Coronary artery (tissue), 2 donors: ENCODE measurements at regions not wholly inside any gene's neighbourhood (a gene's known extent, or its start where the extent isn't known, plus 50 kb on each side); places are given as distances from the start of the nearest gene placed in this dataset.
"Not testable (repeated sequence)": the region's sequence is repeated elsewhere in the genome, so short reads cannot be mapped to it uniquely, and the experiment has no call there.

Experiments used
- DNase-seq: peaks from one replicate; pipeline ENCODE4 v3.0.0-alpha.2; 2017; ENCODE audit warnings: low spot score
- H3K27ac ChIP-seq, 2 donors: fragments of 200-600 bp; sonication (generic); one replicate each; pipeline ENCODE4 v1.5.1; 2016 to 2019
- H3K4me3 ChIP-seq: fragments of 200-600 bp; sonication (generic); 2 replicates; pipeline ENCODE4 v1.5.1; 2016; ENCODE audit warnings: mild to moderate bottlenecking, moderate library complexity
- CTCF ChIP-seq: fragments of 200-600 bp; sonication (generic); IDR thresholded peaks from one replicate; pipeline ENCODE4 v1.5.1; 2019; ENCODE audit warnings: antibody characterized with exemption

GRCh38 chr9:74044844-74045243, 452.3 kb upstream of the RORB start:
- H3K4me3 ChIP-seq: no peak overlapping the region
- no peak for TF ChIP-seq CTCF
- no peak overlapping the region for H3K27ac ChIP-seq
- DNase-seq: no peak

GRCh38 chr9:74056023-74056422, 441.1 kb upstream of the RORB start:
- no peak overlapping the region for H3K27ac ChIP-seq
- no peak for TF ChIP-seq CTCF
- no peak for DNase-seq
- H3K4me3 ChIP-seq: no peak overlapping the region

- H3K27ac ChIP-seq, H3K4me3 ChIP-seq, DNase-seq: not testable (repeated sequence)
Measured at GRCh38 chr9:74057051-74057450, 440.1 kb upstream of the RORB start.

GRCh38 chr9:74064702-74065101, 432.4 kb upstream of the RORB start:
- H3K27ac ChIP-seq: no peak overlapping the region
- no peak for TF ChIP-seq CTCF
- no peak overlapping the region for H3K4me3 ChIP-seq

GRCh38 chr9:74066128-74066527, 431.0 kb upstream of the RORB start:
- Histone ChIP-seq H3K27ac (no peak overlapping the region), H3K4me3 (no peak overlapping the region)
- no peak for TF ChIP-seq CTCF
- no peak for DNase-seq

More at GRCh38 chr9:74064702-74065101, 432.4 kb upstream of the RORB start:
- DNase-seq: no peak

GRCh38 chr9:74066605-74067004, 430.5 kb upstream of the RORB start:
- Histone ChIP-seq H3K27ac (no peak overlapping the region), H3K4me3 (no peak overlapping the region)
- TF ChIP-seq CTCF: no peak
- no peak for DNase-seq

- no peak for TF ChIP-seq CTCF
- H3K27ac ChIP-seq: no peak overlapping the region
- DNase-seq: no peak
- no peak overlapping the region for H3K4me3 ChIP-seq
Measured at GRCh38 chr9:74071502-74071901, 425.6 kb upstream of the RORB start.

- H3K27ac ChIP-seq: no peak overlapping the region
- no peak for TF ChIP-seq CTCF
- H3K4me3 ChIP-seq: no peak overlapping the region
- no peak for DNase-seq
Measured at GRCh38 chr9:74073897-74074296, 423.2 kb upstream of the RORB start.
